ENCODE measurements at regions not wholly inside any gene's neighbourhood (a gene's known extent, or its start where the extent isn't known, plus 50 kb on each side); places are given as distances from the start of the nearest gene placed in this dataset.

- POLR2A ChIA-PET (ENCODE audit: unreplicated experiment) = no interaction called here
- intact Hi-C loops (cut with micrococcal nuclease; ENCODE audit: unreplicated experiment) = no loop called here
These were observed 423.3 kb upstream of the OLFM3 start for GRCh38 chr1:102420034-102420433.

More at GRCh38 chr1:102420034-102420433, 423.3 kb upstream of the OLFM3 start:
- CTCF ChIA-PET = no interaction called here
- TF ChIP-seq, protein P1, sequence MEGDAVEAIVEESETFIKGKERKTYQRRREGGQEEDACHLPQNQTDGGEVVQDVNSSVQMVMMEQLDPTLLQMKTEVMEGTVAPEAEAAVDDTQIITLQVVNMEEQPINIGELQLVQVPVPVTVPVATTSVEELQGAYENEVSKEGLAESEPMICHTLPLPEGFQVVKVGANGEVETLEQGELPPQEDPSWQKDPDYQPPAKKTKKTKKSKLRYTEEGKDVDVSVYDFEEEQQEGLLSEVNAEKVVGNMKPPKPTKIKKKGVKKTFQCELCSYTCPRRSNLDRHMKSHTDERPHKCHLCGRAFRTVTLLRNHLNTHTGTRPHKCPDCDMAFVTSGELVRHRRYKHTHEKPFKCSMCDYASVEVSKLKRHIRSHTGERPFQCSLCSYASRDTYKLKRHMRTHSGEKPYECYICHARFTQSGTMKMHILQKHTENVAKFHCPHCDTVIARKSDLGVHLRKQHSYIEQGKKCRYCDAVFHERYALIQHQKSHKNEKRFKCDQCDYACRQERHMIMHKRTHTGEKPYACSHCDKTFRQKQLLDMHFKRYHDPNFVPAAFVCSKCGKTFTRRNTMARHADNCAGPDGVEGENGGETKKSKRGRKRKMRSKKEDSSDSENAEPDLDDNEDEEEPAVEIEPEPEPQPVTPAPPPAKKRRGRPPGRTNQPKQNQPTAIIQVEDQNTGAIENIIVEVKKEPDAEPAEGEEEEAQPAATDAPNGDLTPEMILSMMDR (conservative IDR thresholded peaks at IDR 0.05) = no peak
- TF ChIP-seq EZH2 (IDR thresholded peaks at IDR 0.05; ENCODE audit: low read depth) = no peak
- BruUV-seq (replicated peaks) = no TSS peak
- H3K79me2 ChIP-seq (ENCODE audit: low read depth) = no peaks in the 10 kb centered on the region
- H3K27me3 ChIP-seq (ENCODE audit: insufficient read depth, low read depth) = no peaks in the 10 kb centered on the region
- no peak overlapping the region for H3K4me2 ChIP-seq
- no peak overlapping the region for H3K4me3 ChIP-seq
- H3K27ac ChIP-seq = no peak overlapping the region
- no peaks in the 10 kb centered on the region for H3F3A ChIP-seq (ENCODE audit: insufficient read depth, low read depth)
- H3K9me3 ChIP-seq (ENCODE audit: insufficient read depth, low read depth) = no peaks in the 10 kb centered on the region
- no peaks in the 10 kb centered on the region for H4K20me1 ChIP-seq (ENCODE audit: insufficient read depth)
- no peaks in the 10 kb centered on the region for H3K36me3 ChIP-seq (ENCODE audit: low read depth)
- H3K9me2 ChIP-seq (ENCODE audit: insufficient read depth) = peaks cover 3% of the 10 kb centered on the region; the same call in 1 of the 2 replicates
- no peak for DNase-seq
- H3K4me1 ChIP-seq (replicated peaks; ENCODE audit: insufficient read depth) = no peaks in the 10 kb centered on the region
- no peak overlapping the region for H2AFZ ChIP-seq

Data from PC-9 (cell line).